Body of pancreas (tissue), 4 donors: ENCODE measurements at regions not wholly inside any gene's neighbourhood (a gene's known extent, or its start where the extent isn't known, plus 50 kb on each side); places are given as distances from the start of the nearest gene placed in this dataset.

ENCODE experiments used
- POLR2A ChIP-seq, 3 donors: fragments of 450-650 bp; IDR thresholded peaks; one replicate each; pipeline ENCODE4 v1.6.1; 2016; ENCODE audit warnings: antibody characterized with exemption in 3 of 3, mild to moderate bottlenecking in 2 of 3
- TF ChIP-seq, protein P1 (sequence below), 7 experiments: fragments of 450-650 bp in 4 of 7; fragments of 200-600 bp in 3 of 7; sonication (generic) in 3 of 7; IDR thresholded peaks; one replicate each; pipeline ENCODE4 v1.5.1; 2016 to 2019; ENCODE audit warnings: antibody characterized with exemption in 7 of 7

DNA sequence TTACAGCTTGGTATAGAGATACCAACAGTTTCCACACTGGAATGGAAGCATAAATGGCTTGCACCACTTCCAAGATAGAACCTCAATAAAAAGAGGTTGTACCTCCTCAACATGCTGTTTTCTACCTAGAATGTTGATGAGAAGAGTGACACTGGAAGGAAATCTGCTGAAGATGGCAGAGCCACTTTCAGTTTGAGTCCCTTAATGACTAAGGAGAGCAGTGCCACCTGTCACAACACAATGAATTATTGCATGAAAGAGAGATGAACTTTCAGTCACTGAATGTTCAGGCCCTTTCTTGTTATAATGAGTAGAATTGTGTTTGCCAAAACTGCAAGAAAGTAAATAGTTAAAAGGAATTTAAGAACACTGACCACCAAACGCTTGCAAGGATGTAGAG, 958.5 kb downstream of the DTWD2 start:
- TF ChIP-seq, protein P1, sequence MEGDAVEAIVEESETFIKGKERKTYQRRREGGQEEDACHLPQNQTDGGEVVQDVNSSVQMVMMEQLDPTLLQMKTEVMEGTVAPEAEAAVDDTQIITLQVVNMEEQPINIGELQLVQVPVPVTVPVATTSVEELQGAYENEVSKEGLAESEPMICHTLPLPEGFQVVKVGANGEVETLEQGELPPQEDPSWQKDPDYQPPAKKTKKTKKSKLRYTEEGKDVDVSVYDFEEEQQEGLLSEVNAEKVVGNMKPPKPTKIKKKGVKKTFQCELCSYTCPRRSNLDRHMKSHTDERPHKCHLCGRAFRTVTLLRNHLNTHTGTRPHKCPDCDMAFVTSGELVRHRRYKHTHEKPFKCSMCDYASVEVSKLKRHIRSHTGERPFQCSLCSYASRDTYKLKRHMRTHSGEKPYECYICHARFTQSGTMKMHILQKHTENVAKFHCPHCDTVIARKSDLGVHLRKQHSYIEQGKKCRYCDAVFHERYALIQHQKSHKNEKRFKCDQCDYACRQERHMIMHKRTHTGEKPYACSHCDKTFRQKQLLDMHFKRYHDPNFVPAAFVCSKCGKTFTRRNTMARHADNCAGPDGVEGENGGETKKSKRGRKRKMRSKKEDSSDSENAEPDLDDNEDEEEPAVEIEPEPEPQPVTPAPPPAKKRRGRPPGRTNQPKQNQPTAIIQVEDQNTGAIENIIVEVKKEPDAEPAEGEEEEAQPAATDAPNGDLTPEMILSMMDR (IDR thresholded peaks at IDR 0.05) = no peak
- no peak for TF ChIP-seq POLR2A (IDR thresholded peaks at IDR 0.05)
